GM18505 (cell line): ENCODE measurements at regions not wholly inside any gene's neighbourhood (a gene's known extent, or its start where the extent isn't known, plus 50 kb on each side); places are given as distances from the start of the nearest gene placed in this dataset.
A peak's percentile ranks its signal among the peaks of the same experiment; 100 is the strongest.
"Not testable (repeated sequence)": the region's sequence is repeated elsewhere in the genome, so short reads cannot be mapped to it uniquely, and the experiment has no call there.

Experiments used
- ATAC-seq: cut with Tn5 transposase; IDR thresholded peaks from one replicate; pipeline ENCODE4 v1.9.1; 2021; ENCODE audit not compliant: unreplicated experiment
- POLR2A ChIP-seq: IDR thresholded peaks from 4 replicates; pipeline ENCODE4 v1.6.1; 2011; ENCODE audit warnings: borderline replicate concordance; ENCODE audit not compliant: insufficient read depth, insufficient read length; ENCODE audit errors: extremely low read depth

- ATAC-seq: no peak
- no peak for TF ChIP-seq POLR2A
Measured at GRCh38 chr2:20499387-20499786, 52.5 kb downstream of the RHOB start.

DNA sequence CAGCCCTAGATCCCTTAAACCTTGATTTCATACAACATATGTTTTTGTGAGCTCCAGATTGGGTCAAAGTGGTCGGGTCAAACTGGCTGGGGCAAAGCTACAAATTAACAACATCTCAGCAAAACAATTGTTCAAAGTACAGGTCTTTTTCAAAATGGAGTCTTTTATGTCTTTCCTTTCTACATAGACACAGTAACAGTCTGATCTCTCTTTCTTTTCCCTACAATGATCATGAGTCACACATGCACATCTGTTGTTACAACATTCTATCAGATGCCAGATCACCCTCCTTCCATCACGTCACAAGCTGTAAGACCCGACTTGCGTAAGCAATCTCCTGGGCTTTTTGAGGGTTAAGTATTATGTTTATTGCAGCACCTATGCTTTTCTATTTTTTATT, 55.1 kb downstream of the RHOB start:
- no peak for TF ChIP-seq POLR2A
- ATAC-seq: no peak

GRCh38 chr2:20502496-20502895, 55.6 kb downstream of the RHOB start:
- not testable (repeated sequence) for ATAC-seq

DNA sequence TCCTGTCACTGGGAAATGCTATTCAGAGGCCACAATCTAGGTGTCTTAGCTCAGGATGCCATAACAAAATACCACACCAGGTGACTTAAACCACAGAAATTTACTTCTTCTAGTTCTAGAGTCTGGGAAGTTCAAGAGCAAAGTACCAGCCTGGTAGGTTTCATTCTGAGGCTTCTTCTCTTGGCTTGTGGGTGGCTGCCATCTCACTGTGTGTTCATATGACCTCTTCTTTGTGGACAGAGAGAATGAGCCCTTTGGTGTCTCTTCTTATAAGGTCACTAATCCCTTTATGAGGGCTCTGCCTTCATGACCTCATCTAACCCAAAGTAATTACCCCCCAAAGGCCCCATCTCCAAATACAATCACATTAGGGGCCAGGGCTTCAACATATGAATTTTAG, 57.3 kb downstream of the RHOB start:
- ATAC-seq: no peak
- no peak for TF ChIP-seq POLR2A

DNA sequence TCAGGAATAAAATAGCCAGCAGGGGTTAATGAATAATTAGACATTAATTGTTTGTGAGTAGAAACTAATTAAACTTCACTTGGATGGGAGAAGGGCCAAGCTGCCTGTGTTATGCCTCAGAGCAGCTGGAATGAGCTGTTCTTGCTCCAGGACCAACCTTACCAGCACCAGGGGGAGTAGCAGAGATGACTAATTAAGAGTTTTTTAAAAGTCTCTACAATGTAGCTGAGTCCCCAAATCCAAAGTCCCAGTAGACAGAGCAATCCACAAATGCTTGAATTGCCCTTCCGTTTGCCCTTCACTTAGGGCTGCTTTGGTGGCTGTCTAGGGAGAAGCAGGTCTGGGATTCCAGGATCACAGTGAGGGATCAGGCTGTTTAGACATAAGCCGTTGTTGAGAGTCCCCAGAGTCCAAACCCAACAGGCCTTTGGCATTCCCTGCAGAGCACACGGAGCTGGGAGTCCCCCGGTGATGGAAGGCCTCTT, 59.4 kb downstream of the RHOB start:
- no peak for TF ChIP-seq POLR2A
- ATAC-seq: no peak

DNA sequence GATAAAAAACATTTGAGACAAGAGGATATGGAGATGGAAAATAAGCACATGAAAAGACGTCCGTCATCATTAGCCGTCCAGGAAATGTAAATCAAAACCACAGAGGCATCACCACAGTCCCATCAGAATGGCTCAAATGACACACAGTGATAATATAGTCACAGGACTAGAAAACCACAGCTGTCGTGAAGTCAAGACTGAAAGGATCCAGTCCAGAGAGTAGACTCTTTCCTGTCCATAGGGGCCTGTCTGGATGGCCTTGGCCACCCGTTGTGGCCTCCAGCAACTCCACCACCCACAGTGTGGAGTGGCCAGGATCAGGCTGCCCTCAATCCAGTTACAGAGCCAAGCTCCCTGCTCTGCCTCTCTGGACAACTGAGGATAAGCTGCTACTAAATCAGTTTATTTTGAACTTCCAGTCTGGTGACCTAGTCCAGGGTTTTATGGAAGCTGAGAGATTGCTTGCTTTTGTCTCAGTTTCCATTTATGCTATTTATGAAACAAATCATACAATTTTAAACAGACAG, 60.4 kb downstream of the RHOB start:
- peak; percentile 90 for ATAC-seq

GRCh38 chr2:20507711-20508110, 60.8 kb downstream of the RHOB start:
- ATAC-seq: no peak
- TF ChIP-seq POLR2A: no peak

More for the DNA sequence above, 60.4 kb downstream of the RHOB start:
- no peak for TF ChIP-seq POLR2A

DNA sequence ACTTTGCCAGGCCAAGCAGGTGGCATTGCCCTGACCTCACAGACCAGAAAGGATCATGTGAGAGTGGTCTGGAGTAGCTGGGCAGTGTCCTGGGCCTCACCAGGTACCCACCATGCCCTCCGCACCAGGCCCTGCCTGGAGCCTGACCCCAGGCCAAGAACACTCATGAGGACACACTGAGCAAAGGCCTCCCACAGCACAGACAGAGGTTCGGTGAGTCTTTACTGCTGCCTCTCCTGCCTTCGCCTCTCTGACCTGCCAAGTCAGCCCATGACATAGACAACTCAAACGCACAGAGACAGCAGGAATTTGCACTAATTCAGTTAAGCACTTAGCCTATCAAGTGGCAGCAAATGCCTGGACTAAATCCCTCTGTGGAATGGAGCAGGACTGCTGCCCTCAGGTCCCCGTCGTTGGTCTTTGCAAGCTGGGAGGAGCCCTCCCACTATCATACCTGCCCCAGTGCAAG, 62.5 kb downstream of the RHOB start:
- TF ChIP-seq POLR2A: no peak
- no peak for ATAC-seq

GRCh38 chr2:20509770-20510490, 63.1 kb downstream of the RHOB start:
- ATAC-seq: no peak
- no peak for TF ChIP-seq POLR2A

DNA sequence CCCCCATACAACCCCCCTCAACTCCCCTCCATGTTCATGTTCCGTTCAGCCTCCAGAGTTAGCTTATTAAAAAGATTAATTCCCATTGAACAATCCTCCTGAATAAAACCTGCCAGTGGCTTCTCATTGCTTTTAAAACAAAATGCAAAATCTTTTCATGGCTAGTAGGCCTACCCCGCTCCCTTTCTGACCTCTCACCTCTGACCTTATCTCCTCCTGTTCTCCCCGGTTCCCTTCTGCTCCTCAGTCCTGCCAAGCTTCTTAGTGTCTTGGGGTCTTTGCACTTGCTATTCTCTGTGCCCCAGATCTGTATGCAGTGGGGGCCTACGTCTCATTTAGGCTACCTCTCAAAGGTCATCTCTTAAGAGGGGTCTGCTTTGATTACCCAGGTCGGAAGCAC, 64.3 kb downstream of the RHOB start:
- ATAC-seq: no peak
- TF ChIP-seq POLR2A: no peak

- no peak for ATAC-seq
- no peak for TF ChIP-seq POLR2A
Measured at GRCh38 chr2:20512061-20512605, 65.3 kb downstream of the RHOB start.

DNA sequence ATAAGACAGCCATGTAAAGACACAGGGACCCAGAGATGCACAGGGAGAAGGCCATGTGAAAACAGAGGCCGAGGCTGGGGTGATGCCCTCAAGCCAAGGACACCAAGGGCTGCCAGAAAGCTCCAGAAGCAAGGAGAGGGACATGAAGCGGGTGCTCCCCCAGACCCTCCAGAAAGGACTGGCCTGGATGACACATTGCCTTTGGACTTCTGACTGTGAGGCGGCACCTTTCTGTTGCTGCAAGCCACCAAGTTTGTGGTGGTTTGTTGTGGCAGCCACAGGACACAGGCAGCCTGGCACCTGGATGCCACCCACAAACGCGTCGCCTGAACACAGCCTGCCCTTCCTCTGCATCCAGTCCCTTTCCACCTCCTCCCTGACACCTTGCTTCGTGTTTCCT, 67.1 kb downstream of the RHOB start:
- ATAC-seq: no peak
- no peak for TF ChIP-seq POLR2A

GRCh38 chr2:20514596-20515269, 67.9 kb downstream of the RHOB start:
- ATAC-seq: no peak
- TF ChIP-seq POLR2A: no peak
